Neural cell (in vitro differentiated cells): ENCODE measurements at regions not wholly inside any gene's neighbourhood (a gene's known extent, or its start where the extent isn't known, plus 50 kb on each side); places are given as distances from the start of the nearest gene placed in this dataset.
A peak's percentile ranks its signal among the peaks of the same experiment; 100 is the strongest.

ENCODE experiments used
- H2AFZ ChIP-seq: fragments of 200-600, 300-800 bp; sonication (generic), shearing (Covaris generic); 2 replicates; pipeline ENCODE4 v1.6.0; 2014; ENCODE audit warnings: low read depth, mild to moderate bottlenecking, antibody characterized with exemption, low read length, moderate library complexity
- H3F3A ChIP-seq: fragments of 200-600 bp; shearing (Covaris generic); 2 replicates; pipeline ENCODE4 v1.6.1; 2016; ENCODE audit warnings: mild to moderate bottlenecking, moderate library complexity, mixed read lengths, antibody characterized with exemption, low read length; ENCODE audit not compliant: insufficient read depth, poor library complexity, severe bottlenecking
- H3K27ac ChIP-seq: fragments of 200-600, 300-800 bp; sonication (generic), shearing (Covaris generic); 2 replicates; pipeline ENCODE4 v1.5.1; 2014; ENCODE audit warnings: mild to moderate bottlenecking, low read length, moderate library complexity
- H3K27me3 ChIP-seq: fragments of 300-800, 200-600 bp; sonication (generic), shearing (Covaris generic); 2 replicates; pipeline ENCODE4 v1.6.0; 2014; ENCODE audit warnings: mild to moderate bottlenecking, low read depth, low read length, moderate library complexity; ENCODE audit not compliant: insufficient read depth
- H3K36me3 ChIP-seq: fragments of 300-800, 200-600 bp; sonication (generic), shearing (Covaris generic); 2 replicates; pipeline ENCODE4 v1.5.1; 2014; ENCODE audit warnings: mild to moderate bottlenecking, antibody characterized with exemption, low read length, moderate library complexity; ENCODE audit not compliant: insufficient read depth
- H3K4me2 ChIP-seq: fragments of 300-800, 200-600 bp; sonication (generic), shearing (Covaris generic); 2 replicates; pipeline ENCODE4 v1.6.0; 2014; ENCODE audit warnings: mild to moderate bottlenecking, low read length
- H3K4me3 ChIP-seq: fragments of 300-800, 200-600 bp; sonication (generic), shearing (Covaris generic); 2 replicates; pipeline ENCODE4 v1.5.1; 2014; ENCODE audit warnings: mild to moderate bottlenecking, low read length, moderate library complexity
- H3K79me2 ChIP-seq: fragments of 200-600 bp; shearing (Covaris generic); replicated peaks from 2 replicates; pipeline ENCODE4 v1.6.0; 2014; ENCODE audit warnings: mild to moderate bottlenecking, low read length, moderate library complexity; ENCODE audit not compliant: insufficient read depth
- H3K9ac ChIP-seq: fragments of 300-800, 200-600 bp; sonication (generic), shearing (Covaris generic); 2 replicates; pipeline ENCODE4 v1.6.1; 2016; ENCODE audit warnings: mild to moderate bottlenecking, low read length, mixed read lengths
- H3K9me2 ChIP-seq: fragments of 200-600 bp; shearing (Covaris generic); 2 replicates; pipeline ENCODE4 v1.6.1; 2016; ENCODE audit warnings: mild to moderate bottlenecking, low read length, mixed read lengths; ENCODE audit not compliant: insufficient read depth
- H3K9me3 ChIP-seq: fragments of 200-600, 300-800 bp; sonication (generic), shearing (Covaris generic); 2 replicates; pipeline ENCODE4 v1.6.1; 2016; ENCODE audit warnings: mild to moderate bottlenecking, mixed run types, low read length, moderate library complexity, mixed read lengths
- H4K20me1 ChIP-seq: fragments of 200-600 bp; shearing (Covaris generic); 2 replicates; pipeline ENCODE4 v1.6.1; 2016; ENCODE audit warnings: mild to moderate bottlenecking, mixed run types; ENCODE audit not compliant: insufficient read depth
- EP300 ChIP-seq: fragments of 450-650 bp; conservative IDR thresholded peaks from 2 replicates; pipeline ENCODE4 v1.6.1; 2014; ENCODE audit warnings: antibody characterized with exemption, mild to moderate bottlenecking, moderate library complexity; ENCODE audit not compliant: poor library complexity, severe bottlenecking
- EZH2 ChIP-seq: fragments of 200-600, 300-800 bp; shearing (Covaris generic), sonication (generic); IDR thresholded peaks from 2 replicates; pipeline ENCODE4 v1.6.1; 2014; ENCODE audit warnings: antibody characterized with exemption, low read length, borderline replicate concordance, mild to moderate bottlenecking; ENCODE audit not compliant: insufficient read depth, poor library complexity, severe bottlenecking
- MXI1 ChIP-seq: fragments of 450-650 bp; conservative IDR thresholded peaks from 2 replicates; pipeline ENCODE4 v1.6.1; 2014; ENCODE audit warnings: antibody characterized with exemption, mild to moderate bottlenecking; ENCODE audit not compliant: poor library complexity, severe bottlenecking
- POLR2AphosphoS5 ChIP-seq: IDR thresholded peaks from 2 replicates; pipeline ENCODE4 v1.6.1; 2012
- RAD21 ChIP-seq: fragments of 450-650 bp; conservative IDR thresholded peaks from 2 replicates; pipeline ENCODE4 v1.6.1; 2014; ENCODE audit warnings: antibody characterized with exemption, mild to moderate bottlenecking, moderate library complexity
- SMC3 ChIP-seq: fragments of 450-650 bp; conservative IDR thresholded peaks from 2 replicates; pipeline ENCODE4 v1.6.1; 2014; ENCODE audit warnings: antibody characterized with exemption, mild to moderate bottlenecking, moderate library complexity; ENCODE audit not compliant: poor library complexity
- TAF1 ChIP-seq: IDR thresholded peaks from 2 replicates; pipeline ENCODE4 v1.6.1; 2012; ENCODE audit warnings: low read depth
- TF ChIP-seq, protein P1 (sequence below): fragments of 450-650 bp; IDR thresholded peaks from 2 replicates; pipeline ENCODE4 v1.5.1; 2014; ENCODE audit warnings: antibody characterized with exemption, mild to moderate bottlenecking, moderate library complexity; ENCODE audit not compliant: poor library complexity, severe bottlenecking
- TF ChIP-seq, protein P2 (sequence below): IDR thresholded peaks from 2 replicates; pipeline ENCODE4 v1.6.1; 2012; ENCODE audit warnings: borderline replicate concordance

DNA sequence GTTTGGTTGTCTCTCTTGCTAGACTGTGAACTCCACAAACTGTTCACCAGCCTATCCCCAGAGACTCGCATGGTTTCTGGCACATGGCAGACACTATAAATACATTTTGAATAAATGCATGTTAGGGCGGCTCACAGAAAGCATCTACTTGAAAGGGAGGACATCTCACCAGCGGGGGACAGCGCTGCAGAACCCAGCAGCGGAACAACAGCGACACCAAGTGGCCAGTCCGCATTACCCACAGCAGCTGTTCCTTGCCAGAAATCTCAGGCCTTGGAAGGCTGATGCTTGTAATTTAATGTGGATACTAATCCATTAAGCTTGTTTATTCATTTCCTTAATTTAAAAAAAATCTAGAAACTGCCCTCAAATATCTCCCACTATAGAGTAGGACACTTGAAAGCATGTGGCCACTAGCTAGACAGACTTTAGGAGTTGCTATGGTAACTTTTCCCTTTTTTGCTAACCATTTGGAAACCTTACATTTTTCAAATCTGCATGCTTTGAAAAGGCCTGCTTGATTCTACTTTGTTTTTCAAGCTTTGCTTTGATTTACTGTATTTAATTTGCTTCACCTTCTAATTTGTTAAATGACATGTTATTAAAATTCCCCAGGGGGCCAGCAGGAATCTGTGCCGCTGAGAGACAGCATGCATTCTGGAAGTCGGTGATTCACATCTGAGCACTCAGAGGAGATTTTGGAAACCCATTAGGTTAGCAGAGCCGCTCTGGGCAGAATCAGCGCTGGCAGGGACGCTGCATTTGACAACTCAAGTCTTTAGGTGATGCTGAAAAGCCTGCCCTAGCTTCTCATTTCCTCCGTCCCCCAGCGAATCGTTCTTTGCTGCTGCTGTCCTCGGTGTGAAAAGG lies 63.5 kb upstream of the SSX2IP start:
- Histone ChIP-seq H2AFZ (no peak overlapping the region), H3K9me2 (no peaks in the 10 kb centered on the region), H3K27me3 (no peaks in the 10 kb centered on the region), H3K4me2 (no peak overlapping the region), H3K9me3 (no peaks in the 10 kb centered on the region), H3K27ac (no peak overlapping the region), H3K36me3 (no peaks in the 10 kb centered on the region), H4K20me1 (no peaks in the 10 kb centered on the region), H3K4me3 (no peak overlapping the region), H3K79me2 (no peaks in the 10 kb centered on the region), H3F3A (no peaks in the 10 kb centered on the region), H3K9ac (no peak overlapping the region)
- TF ChIP-seq, protein P1, sequence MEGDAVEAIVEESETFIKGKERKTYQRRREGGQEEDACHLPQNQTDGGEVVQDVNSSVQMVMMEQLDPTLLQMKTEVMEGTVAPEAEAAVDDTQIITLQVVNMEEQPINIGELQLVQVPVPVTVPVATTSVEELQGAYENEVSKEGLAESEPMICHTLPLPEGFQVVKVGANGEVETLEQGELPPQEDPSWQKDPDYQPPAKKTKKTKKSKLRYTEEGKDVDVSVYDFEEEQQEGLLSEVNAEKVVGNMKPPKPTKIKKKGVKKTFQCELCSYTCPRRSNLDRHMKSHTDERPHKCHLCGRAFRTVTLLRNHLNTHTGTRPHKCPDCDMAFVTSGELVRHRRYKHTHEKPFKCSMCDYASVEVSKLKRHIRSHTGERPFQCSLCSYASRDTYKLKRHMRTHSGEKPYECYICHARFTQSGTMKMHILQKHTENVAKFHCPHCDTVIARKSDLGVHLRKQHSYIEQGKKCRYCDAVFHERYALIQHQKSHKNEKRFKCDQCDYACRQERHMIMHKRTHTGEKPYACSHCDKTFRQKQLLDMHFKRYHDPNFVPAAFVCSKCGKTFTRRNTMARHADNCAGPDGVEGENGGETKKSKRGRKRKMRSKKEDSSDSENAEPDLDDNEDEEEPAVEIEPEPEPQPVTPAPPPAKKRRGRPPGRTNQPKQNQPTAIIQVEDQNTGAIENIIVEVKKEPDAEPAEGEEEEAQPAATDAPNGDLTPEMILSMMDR = peak; percentile 96
- TF ChIP-seq EP300 (peak; percentile 12), EZH2 (no peak), SMC3 (peak; percentile 97), RAD21 (peak; percentile 99), MXI1 (no peak), TAF1 (no peak), POLR2AphosphoS5 (no peak)
- TF ChIP-seq, protein P2, sequence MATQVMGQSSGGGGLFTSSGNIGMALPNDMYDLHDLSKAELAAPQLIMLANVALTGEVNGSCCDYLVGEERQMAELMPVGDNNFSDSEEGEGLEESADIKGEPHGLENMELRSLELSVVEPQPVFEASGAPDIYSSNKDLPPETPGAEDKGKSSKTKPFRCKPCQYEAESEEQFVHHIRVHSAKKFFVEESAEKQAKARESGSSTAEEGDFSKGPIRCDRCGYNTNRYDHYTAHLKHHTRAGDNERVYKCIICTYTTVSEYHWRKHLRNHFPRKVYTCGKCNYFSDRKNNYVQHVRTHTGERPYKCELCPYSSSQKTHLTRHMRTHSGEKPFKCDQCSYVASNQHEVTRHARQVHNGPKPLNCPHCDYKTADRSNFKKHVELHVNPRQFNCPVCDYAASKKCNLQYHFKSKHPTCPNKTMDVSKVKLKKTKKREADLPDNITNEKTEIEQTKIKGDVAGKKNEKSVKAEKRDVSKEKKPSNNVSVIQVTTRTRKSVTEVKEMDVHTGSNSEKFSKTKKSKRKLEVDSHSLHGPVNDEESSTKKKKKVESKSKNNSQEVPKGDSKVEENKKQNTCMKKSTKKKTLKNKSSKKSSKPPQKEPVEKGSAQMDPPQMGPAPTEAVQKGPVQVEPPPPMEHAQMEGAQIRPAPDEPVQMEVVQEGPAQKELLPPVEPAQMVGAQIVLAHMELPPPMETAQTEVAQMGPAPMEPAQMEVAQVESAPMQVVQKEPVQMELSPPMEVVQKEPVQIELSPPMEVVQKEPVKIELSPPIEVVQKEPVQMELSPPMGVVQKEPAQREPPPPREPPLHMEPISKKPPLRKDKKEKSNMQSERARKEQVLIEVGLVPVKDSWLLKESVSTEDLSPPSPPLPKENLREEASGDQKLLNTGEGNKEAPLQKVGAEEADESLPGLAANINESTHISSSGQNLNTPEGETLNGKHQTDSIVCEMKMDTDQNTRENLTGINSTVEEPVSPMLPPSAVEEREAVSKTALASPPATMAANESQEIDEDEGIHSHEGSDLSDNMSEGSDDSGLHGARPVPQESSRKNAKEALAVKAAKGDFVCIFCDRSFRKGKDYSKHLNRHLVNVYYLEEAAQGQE = no peak

DNA sequence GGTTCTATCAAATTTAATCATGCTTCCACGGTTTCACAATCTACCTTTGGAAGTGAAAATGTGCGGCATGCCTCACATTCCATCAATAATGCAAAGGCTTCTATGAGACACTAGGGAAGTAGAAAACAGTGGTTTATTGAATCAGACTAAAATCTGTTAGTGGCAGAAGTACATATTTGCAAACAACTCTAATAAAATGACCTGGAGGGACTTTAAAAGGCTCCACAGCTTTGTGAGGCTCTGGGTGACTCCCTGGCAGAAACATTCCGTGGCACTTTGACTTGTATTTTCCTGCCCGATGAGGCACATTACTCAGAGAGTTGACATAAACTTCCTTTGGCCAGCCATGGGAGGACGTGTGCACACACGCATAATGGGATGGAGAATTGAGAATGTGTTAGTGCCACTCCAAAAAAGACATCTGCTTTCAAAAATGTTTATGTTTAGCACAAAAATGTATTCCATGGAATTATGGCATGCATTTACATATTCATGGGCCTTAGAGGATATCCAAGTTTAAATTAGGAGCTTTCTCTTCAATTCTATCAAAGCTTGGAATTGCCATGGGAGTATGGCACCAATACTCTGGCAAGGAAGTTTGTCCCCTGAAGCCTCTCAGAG lies 60.0 kb upstream of the SSX2IP start:
- TF ChIP-seq SMC3 = no peak
- no peak for TF ChIP-seq EP300
- TF ChIP-seq MXI1 = no peak
- TF ChIP-seq EZH2 = no peak
- TF ChIP-seq, protein P2 = no peak
- no peak for TF ChIP-seq RAD21
- no peak for TF ChIP-seq POLR2AphosphoS5
- TF ChIP-seq TAF1 = no peak
- TF ChIP-seq, protein P1 = no peak
- Histone ChIP-seq H3K4me2 (no peak overlapping the region), H3K27ac (no peak overlapping the region)

More for the DNA sequence above, 60.0 kb upstream of the SSX2IP start:
- Histone ChIP-seq H2AFZ (no peak overlapping the region), H3K79me2 (no peaks in the 10 kb centered on the region), H3K36me3 (no peaks in the 10 kb centered on the region), H3F3A (no peaks in the 10 kb centered on the region), H4K20me1 (no peaks in the 10 kb centered on the region), H3K9me3 (no peaks in the 10 kb centered on the region), H3K9me2 (no peaks in the 10 kb centered on the region), H3K4me3 (no peak overlapping the region), H3K27me3 (no peaks in the 10 kb centered on the region), H3K9ac (no peak overlapping the region)
